Esophagus squamous epithelium (tissue), 5 donors: ENCODE measurements at regions not wholly inside any gene's neighbourhood (a gene's known extent, or its start where the extent isn't known, plus 50 kb on each side); places are given as distances from the start of the nearest gene placed in this dataset.

Source experiments
- DNase-seq: peaks from one replicate; lab custom pipeline; 2025; lab: John Stamatoyannopoulos, UW
- H3K27ac ChIP-seq, 4 donors: fragments of 200-600 bp; sonication (generic); one replicate each; pipeline ENCODE4 v1.5.1; 2016 to 2019; ENCODE audit warnings: mild to moderate bottlenecking in 1 of 4
- H3K27me3 ChIP-seq, 4 donors: fragments of 200-600 bp; sonication (generic); 1 replicate in 3 of 4; 2 replicates in 1 of 4; pipeline versions ENCODE4 v1.5.1 to v1.6.0; 2017 to 2021; ENCODE audit warnings: antibody characterized with exemption in 1 of 4
- H3K36me3 ChIP-seq, 3 donors: fragments of 200-600 bp; sonication (generic); one replicate each; pipeline ENCODE4 v1.5.1; 2016 to 2019
- H3K4me1 ChIP-seq, 3 donors: fragments of 200-600 bp; sonication (generic); one replicate each; pipeline ENCODE4 v1.5.1; 2017 to 2019
- H3K4me3 ChIP-seq, 4 donors: fragments of 200-600 bp; sonication (generic); 1 replicate in 3 of 4; 2 replicates in 1 of 4; pipeline ENCODE4 v1.5.1; 2016 to 2019; ENCODE audit warnings: mild to moderate bottlenecking in 2 of 4, moderate library complexity in 1 of 4
- H3K9me3 ChIP-seq, 3 donors: fragments of 200-600 bp; sonication (generic); one replicate each; pipeline ENCODE4 v1.5.1; 2016 to 2019
- CTCF ChIP-seq, 6 experiments: fragments of 450-650 bp in 4 of 6; fragments of 200-600 bp in 2 of 6; sonication (generic) in 2 of 6; IDR thresholded peaks; one replicate each; pipeline ENCODE4 v1.5.1; 2016 to 2019; ENCODE audit warnings: antibody characterized with exemption in 6 of 6, mild to moderate bottlenecking in 4 of 6, moderate library complexity in 4 of 6
- POLR2A ChIP-seq, 4 donors: fragments of 450-650 bp; IDR thresholded peaks; one replicate each; pipeline ENCODE4 v1.6.1; 2017; ENCODE audit warnings: antibody characterized with exemption in 4 of 4, mild to moderate bottlenecking in 4 of 4, moderate library complexity in 3 of 4
- WGBS, 2 donors: methylation state at CpG; one replicate each; pipeline ENCODE4 v1.1.5; 2018; 5-methylcytosine and 5-hydroxymethylcytosine counted together
- intact Hi-C: fragments of 100-400 bp; cut with DNase I; formaldehyde crosslinking; loops from one replicate; pipeline ENCODE4 v1.15.0; 2022
- donor health status: DM: yes; HTN: yes; CAD: no.

- no peaks in the 10 kb centered on the region for H3K36me3 ChIP-seq
- H3K27me3 ChIP-seq = no peaks in the 10 kb centered on the region
- intact Hi-C loops = no loop called here
- no peak for DNase-seq
- TF ChIP-seq POLR2A (IDR thresholded peaks at IDR 0.05) = no peak
- no peak for TF ChIP-seq CTCF (IDR thresholded peaks at IDR 0.05)
- no peak overlapping the region for H3K27ac ChIP-seq
- no peak overlapping the region for H3K4me3 ChIP-seq
- no peaks in the 10 kb centered on the region for H3K4me1 ChIP-seq
- WGBS, 2 donors = 77 to 85% methylated on average over 2 of the region's 2 CpGs
- H3K9me3 ChIP-seq = no peaks in the 10 kb centered on the region
These were observed 71.1 kb upstream of the KLF12 start for GRCh38 chr13:74205313-74205690.

- no peak for DNase-seq
- Histone ChIP-seq H3K27me3 (no peaks in the 10 kb centered on the region), H3K36me3 (no peaks in the 10 kb centered on the region), H3K9me3 (no peaks in the 10 kb centered on the region), H3K27ac (no peak overlapping the region), H3K4me1 (no peaks in the 10 kb centered on the region), H3K4me3 (no peak overlapping the region)
- 73 to 78% methylated on average over 6 of the region's 6 CpGs for WGBS, 2 donors
- intact Hi-C loops = no loop called here
- TF ChIP-seq POLR2A (IDR thresholded peaks at IDR 0.05) (no peak), CTCF (IDR thresholded peaks at IDR 0.05) (no peak)
These were observed 70.6 kb upstream of the KLF12 start for GRCh38 chr13:74204602-74205312.

GRCh38 chr13:74203576-74203975 is 69.4 kb upstream of the KLF12 start:
- no peak for TF ChIP-seq CTCF (IDR thresholded peaks at IDR 0.05)
- whole genome bisulfite sequencing, 2 donors = 87 to 100% methylated on average over 1 of the region's 1 CpG

GRCh38 chr13:74202129-74202813 is 68.1 kb upstream of the KLF12 start:
- WGBS, 2 donors = 22 to 53% methylated on average over 1 of the region's 1 CpG
- H3K36me3 ChIP-seq = no peaks in the 10 kb centered on the region
- no peak for DNase-seq
- H3K27ac ChIP-seq = no peak overlapping the region
- intact Hi-C loops = no loop called here
- H3K27me3 ChIP-seq = no peaks in the 10 kb centered on the region
- H3K4me1 ChIP-seq = no peaks in the 10 kb centered on the region
- no peak overlapping the region for H3K4me3 ChIP-seq
- H3K9me3 ChIP-seq = no peaks in the 10 kb centered on the region
- TF ChIP-seq CTCF (IDR thresholded peaks at IDR 0.05) = no peak
- no peak for TF ChIP-seq POLR2A (IDR thresholded peaks at IDR 0.05)

More at GRCh38 chr13:74203576-74203975, 69.4 kb upstream of the KLF12 start:
- Histone ChIP-seq H3K4me3 (no peak overlapping the region), H3K9me3 (no peaks in the 10 kb centered on the region), H3K4me1 (no peaks in the 10 kb centered on the region), H3K27ac (no peak overlapping the region), H3K36me3 (no peaks in the 10 kb centered on the region), H3K27me3 (no peaks in the 10 kb centered on the region)
- no peak for DNase-seq
- intact Hi-C loops = no loop called here

GRCh38 chr13:74201530-74201929 is 67.3 kb upstream of the KLF12 start:
- H3K27me3 ChIP-seq = no peaks in the 10 kb centered on the region
- intact Hi-C loops = no loop called here
- WGBS, 2 donors = 67% methylated on average over 1 of the region's 1 CpG; no CpG with 5 or more reads in 1 of the 2 donors

More at GRCh38 chr13:74201530-74201929, 67.3 kb upstream of the KLF12 start:
- Histone ChIP-seq H3K9me3 (no peaks in the 10 kb centered on the region), H3K27ac (no peak overlapping the region), H3K4me3 (no peak overlapping the region), H3K36me3 (no peaks in the 10 kb centered on the region), H3K4me1 (no peaks in the 10 kb centered on the region)
- no peak for DNase-seq
- TF ChIP-seq CTCF (IDR thresholded peaks at IDR 0.05) (no peak), POLR2A (IDR thresholded peaks at IDR 0.05) (no peak)
